OCI-LY3 (cell line): ENCODE measurements at regions not wholly inside any gene's neighbourhood (a gene's known extent, or its start where the extent isn't known, plus 50 kb on each side); places are given as distances from the start of the nearest gene placed in this dataset.

Source experiments
- CTCF ChIP-seq: fragments of 200-600, 300-600 bp; sonication (generic); IDR thresholded peaks from 2 replicates; pipeline ENCODE4 v1.5.1; 2014; ENCODE audit warnings: antibody characterized with exemption, low read length, low read depth
- EZH2phosphoT487 ChIP-seq: fragments of 200-600 bp; shearing (Covaris generic); IDR thresholded peaks from 2 replicates; pipeline ENCODE4 v1.6.1; 2018; ENCODE audit warnings: antibody characterized with exemption, mixed run types, low read depth

GRCh38 chr22:49243335-49243734 is 584.3 kb downstream of the BRD1 start:
- TF ChIP-seq CTCF (no peak), EZH2phosphoT487 (no peak)
